GM12878 (cell line): ENCODE measurements at regions not wholly inside any gene's neighbourhood (a gene's known extent, or its start where the extent isn't known, plus 50 kb on each side); places are given as distances from the start of the nearest gene placed in this dataset.

Experiments
- CEBPZ ChIP-seq: fragments of 150-350 bp; IDR thresholded peaks from 2 replicates; pipeline ENCODE4 v1.6.1; 2016; ENCODE audit warnings: low read depth, low read length
- E4F1 ChIP-seq: fragments of 450-650 bp; IDR thresholded peaks from 2 replicates; pipeline ENCODE4 v1.6.1; 2018; ENCODE audit warnings: borderline replicate concordance, mild to moderate bottlenecking; ENCODE audit not compliant: partially characterized antibody
- NFIC ChIP-seq: IDR thresholded peaks from 2 replicates; pipeline ENCODE4 v1.6.1; 2012; ENCODE audit warnings: low read depth, mild to moderate bottlenecking, inconsistent platforms, low read length, moderate library complexity
- NFYA ChIP-seq: IDR thresholded peaks from 2 replicates; pipeline ENCODE4 v1.6.1; 2011; ENCODE audit warnings: low read depth, mild to moderate bottlenecking, low read length, improper control_type of control experiment, borderline replicate concordance
- NR2C2 ChIP-seq: IDR thresholded peaks from 2 replicates; pipeline ENCODE4 v1.6.1; 2011; ENCODE audit warnings: borderline replicate concordance, low read depth; ENCODE audit not compliant: control insufficient read depth, insufficient read length
- TCF7 ChIP-seq: IDR thresholded peaks from 2 replicates; pipeline ENCODE4 v1.6.1; 2014; ENCODE audit warnings: antibody characterized with exemption, borderline replicate concordance
- ZBTB4 ChIP-seq: fragments of 450-650 bp; formaldehyde crosslinking; IDR thresholded peaks from 2 replicates; pipeline ENCODE4 v1.4.0; 2022; ENCODE audit warnings: mild to moderate bottlenecking, moderate library complexity
- ZNF687 ChIP-seq: fragments of 450-650 bp; IDR thresholded peaks from 2 replicates; pipeline ENCODE4 v1.6.1; 2017; ENCODE audit warnings: mild to moderate bottlenecking, moderate library complexity

- no peak for TF ChIP-seq CEBPZ
- TF ChIP-seq NR2C2 = no peak
- no peak for TF ChIP-seq TCF7
- no peak for TF ChIP-seq ZNF687
- no peak for TF ChIP-seq NFYA
- no peak for TF ChIP-seq E4F1
- no peak for TF ChIP-seq ZBTB4 (CRISPR knock-in tag)
- no peak for TF ChIP-seq NFIC
Observed at GRCh38 chr21:16418226-16418625, 688.4 kb downstream of the USP25 start (continued).
